NOMO-1 (cell line): ENCODE measurements at regions not wholly inside any gene's neighbourhood (a gene's known extent, or its start where the extent isn't known, plus 50 kb on each side); places are given as distances from the start of the nearest gene placed in this dataset.
"Not testable (repeated sequence)": the region's sequence is repeated elsewhere in the genome, so short reads cannot be mapped to it uniquely, and the experiment has no call there.

Experiments
- DNase-seq, 2 experiments: peaks; one replicate each; lab custom pipeline; 2025; ENCODE audit not compliant: unreplicated experiment in 2 of 2; lab: John Stamatoyannopoulos, UW

GRCh38 chr2:239806276-239806675, 218.9 kb downstream of the NDUFA10 start:
- no peak for DNase-seq

DNA sequence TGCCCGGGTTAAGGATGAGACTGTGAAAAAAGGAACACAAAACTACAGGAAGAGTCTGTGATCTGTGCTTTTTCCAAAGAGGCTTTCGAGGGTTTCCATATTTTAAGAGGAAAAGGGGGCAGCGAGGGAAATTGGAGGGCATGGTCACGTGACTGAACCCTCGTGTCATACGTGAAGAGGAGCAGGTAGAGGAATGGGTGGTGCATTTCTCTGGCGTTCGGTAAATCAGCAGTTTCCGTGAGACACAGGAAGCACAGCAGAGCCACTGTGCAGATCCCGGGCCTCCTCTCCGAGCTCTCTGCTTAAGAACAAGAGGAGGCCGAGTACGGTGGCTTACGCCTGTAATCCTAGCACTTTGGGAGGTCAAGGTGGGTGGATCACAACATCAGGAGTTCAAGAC, 219.7 kb downstream of the NDUFA10 start:
- DNase-seq, result no peak

- DNase-seq, result no peak
Observed at GRCh38 chr2:239805043-239805329, 220.2 kb downstream of the NDUFA10 start.

GRCh38 chr2:239804161-239805042, 220.7 kb downstream of the NDUFA10 start:
- DNase-seq, result no peak

DNA sequence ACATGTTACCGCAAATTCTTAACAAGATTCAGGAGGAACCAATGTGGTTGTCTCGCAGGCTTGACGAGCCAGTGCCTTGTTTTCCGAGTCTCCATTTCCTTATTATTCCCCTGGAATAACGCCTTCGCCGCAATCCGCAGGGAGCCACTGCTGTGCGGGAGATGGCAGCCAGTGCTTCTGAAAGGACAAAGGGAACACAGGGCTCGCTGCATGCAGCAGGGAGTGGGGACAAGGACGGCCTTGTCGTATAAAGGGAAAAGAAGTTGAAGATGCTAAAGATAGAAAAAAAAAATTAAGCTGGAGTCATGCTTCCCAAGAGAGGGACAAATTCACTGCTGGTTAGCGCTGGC, 221.4 kb downstream of the NDUFA10 start:
- no peak for DNase-seq

GRCh38 chr2:239803102-239803765, 221.9 kb downstream of the NDUFA10 start:
- no peak for DNase-seq

DNA sequence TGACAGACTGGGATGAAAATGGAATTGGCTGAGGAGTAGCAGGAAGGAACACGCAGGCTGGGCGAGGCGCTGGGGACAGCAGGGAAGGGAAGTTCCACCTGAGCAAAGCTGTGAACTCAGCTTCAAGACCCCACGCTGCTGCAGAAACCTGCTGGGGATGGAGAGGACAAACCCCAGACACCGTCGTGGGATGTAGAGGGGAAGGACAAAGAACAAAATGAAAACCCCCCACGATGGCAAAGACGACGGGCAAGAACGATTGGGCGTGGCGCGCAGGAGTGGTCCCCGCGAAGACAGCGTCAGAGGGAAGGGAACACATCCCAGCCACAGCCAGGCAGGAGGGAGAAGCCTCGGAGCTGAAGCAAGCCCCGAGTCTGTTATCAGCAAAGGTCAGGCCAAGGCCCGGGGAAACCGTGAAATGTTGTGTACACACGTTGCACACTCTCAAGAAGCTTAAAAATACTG, 222.9 kb downstream of the NDUFA10 start:
- DNase-seq, result no peak

GRCh38 chr2:239801404-239802184, 223.5 kb downstream of the NDUFA10 start:
- no peak for DNase-seq

DNA sequence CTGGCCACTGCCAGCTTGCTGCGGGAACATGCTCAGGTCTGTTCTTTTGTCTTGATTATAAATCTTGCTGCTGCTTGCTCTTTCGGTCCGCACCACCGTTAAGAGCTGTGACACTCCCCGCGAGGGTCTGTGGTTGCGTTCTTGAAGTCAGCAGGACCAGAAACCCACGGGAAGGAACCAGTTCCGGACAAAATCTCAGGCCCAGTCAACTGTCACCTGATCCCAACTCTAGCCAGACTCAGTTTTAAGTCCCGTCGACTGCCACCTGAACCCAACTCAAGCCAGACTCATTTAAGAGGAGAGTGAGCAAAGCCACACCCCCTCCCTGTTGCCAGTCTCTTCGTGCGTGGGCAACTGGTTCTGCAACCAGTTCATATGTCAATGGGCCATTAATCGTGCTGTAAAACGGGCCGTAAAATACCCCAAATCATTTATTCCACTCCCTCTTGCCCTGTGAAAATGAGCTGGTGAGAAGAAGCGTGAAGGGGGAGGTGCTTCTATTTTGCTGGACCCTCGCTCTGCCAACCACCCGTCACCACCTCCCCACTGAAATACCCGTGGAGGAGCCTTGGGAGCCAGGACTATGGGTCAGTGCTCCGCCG, 224.3 kb downstream of the NDUFA10 start:
- no peak for DNase-seq

DNA sequence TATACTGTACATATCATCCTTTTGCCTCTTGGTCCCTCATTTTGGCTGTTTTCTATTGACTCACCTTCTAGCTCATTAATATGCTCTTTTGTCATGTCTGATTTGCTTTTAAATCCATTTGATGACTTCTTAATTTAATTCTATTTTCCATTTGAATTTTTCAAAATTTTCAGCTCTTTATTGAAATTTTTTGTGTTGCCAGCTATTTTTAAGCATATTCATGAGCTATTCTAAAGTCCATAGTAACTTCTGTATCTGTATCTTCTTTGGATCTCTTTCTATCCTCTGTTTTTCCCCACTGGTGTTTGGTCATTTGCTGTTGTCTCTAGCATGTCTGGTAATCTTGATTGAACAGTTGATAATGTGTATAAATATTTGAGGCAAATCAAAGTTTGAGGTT, 227.8 kb downstream of the NDUFA10 start:
- no peak for DNase-seq

DNA sequence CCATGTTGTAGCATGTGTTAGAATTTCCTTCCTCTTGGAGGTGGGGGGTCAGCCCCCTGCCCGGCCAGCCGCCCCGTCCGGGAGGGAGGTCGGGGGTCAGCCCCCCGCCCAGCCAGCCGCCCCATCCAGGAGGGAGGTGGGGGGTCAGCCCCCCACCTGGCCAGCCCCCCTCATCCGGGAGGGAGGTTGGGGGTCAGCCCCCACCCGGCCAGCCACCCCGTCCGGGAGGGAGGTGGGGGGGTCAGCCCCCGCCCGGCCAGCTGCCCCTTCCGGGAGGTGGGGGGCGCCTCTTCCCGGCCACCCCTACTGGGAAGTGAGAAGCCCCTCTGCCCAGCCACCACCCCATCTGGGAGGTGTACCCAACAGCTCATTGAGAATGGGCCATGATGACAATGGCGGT, 229.4 kb downstream of the NDUFA10 start:
- not testable (repeated sequence) for DNase-seq

- DNase-seq, result no peak
Observed at GRCh38 chr2:239793836-239794235, 231.3 kb downstream of the NDUFA10 start.

DNA sequence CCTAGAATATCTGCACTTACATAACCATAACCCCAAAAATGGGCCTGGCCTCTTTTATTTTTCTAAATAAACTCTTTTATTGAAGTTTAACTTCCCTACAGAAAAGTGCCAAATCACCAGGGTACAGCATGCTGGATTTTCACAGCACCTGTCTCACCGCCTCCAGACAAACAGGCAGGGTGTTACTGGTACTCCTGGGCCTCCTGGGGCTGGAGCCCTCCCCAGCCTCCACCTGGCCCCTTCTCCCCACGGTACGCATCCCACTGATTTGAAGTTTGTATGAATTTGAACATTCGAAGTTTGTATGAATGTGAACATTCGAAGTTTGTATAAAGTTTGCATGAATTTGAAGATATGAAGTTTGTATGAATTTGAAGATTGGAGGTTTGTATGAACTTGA, 232.1 kb downstream of the NDUFA10 start:
- DNase-seq, result no peak

DNA sequence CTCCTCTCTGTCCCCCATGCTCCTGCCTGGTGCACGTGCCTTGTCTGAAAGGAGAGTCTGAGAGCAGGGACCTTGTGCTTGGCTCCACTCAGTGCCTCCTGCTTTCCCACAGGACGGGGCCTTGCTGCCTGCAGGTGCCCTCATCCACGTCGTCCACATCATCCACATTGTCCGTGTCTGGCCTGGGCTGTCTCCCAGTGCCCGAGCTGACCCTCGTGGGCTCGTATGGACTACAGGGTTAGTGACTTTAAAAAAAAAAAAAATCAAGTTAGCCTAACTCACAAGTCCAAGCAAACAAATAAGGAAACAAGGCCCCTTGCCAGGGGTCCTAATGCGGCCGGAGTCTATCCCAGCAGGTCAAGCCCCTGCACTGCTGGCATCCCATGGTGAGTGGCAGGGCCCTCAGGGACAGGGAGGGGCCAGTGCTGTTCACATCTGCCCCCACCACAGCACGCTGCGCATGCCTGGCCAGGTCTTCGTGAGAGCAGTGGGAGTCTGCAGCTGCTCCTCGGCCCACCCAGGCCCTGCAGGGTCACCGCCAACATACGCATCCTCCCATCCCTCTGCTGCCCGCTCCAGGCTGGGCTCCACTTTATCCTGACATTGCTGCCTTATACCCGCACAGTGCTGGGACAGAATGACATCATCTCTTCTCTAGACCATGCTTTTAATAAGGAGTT, 232.6 kb downstream of the NDUFA10 start:
- DNase-seq, result no peak

DNA sequence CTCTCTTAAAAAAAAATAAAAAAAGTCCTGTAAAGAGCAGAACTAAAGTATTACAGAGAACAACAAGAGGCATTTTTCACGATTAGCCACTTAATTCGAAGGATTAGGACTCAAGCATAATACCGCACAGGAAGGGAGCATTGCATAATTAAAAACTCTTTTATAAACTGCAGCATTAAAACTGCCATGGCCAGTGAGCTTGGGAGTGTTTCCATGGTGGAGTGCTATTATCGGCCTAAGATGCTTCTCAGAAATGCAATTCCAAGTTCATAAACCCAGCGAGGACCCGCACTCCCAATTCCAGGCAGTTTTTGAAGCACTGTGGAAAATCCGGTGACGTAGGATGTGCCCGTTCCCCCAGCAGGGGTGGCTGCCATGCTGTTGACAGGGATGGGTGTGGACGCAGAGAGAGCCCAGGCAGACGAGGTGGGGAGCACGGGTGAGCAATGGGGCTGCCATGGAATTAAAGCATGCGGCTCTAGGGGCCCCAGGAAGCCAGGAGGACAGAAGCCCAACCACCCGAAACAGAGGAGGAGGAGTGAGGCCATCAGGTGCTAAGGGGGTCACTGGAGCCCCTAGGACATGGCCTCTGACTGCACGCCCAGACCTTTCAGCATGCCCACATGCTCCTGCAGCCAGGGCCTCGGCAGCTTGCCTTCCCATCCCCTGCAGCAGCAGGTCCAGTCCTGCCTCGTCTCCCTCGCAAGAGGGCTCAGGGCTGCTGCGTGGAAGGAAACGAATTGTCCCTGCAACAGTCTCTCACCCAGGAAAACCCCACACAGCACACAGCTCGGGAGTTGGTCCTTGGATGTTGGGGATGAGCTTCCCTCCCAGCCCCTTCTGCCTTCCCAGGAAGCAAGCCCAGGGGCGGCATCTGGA, 233.4 kb downstream of the NDUFA10 start:
- DNase-seq, result no peak

GRCh38 chr2:239790721-239791120, 234.4 kb downstream of the NDUFA10 start:
- DNase-seq, result no peak

DNA sequence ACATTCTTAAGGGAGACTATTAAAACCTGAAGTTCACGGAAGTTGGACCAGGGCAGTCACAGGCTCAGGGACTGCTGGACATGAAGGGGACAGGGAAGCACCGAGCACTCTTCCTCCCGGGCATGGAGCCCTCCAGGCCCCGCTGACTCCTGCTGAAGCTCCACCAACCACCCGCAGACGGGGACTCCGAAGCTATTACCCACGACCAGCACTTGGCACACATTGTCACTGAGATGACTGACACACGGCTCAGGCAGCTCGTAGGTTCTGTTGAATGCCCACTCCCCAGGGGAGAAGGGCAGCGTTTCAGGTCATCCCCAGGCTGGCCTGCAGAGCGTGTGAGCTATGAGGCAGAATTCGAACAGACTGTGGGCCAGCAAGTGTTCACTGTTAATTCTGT, 234.8 kb downstream of the NDUFA10 start:
- DNase-seq, result no peak

DNA sequence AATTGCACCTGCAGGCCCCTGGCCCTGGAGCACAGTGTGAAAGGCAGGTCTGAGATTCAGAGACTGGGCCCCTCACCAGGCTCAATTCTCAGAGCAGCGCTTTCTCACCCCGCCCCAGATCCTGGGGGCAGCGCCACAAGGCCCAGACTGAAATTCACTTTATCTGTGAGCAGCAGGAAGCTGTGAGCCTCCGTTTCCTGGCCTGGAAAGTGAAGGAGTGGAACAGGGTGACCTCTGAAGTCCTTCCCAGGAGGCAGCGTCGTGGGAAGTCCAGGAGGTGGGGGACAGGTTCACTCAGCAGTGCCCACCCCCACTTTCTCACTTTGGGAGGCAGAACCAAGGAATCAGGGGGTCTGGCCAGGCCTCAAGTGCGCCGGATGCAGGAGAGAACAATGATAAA, 235.4 kb downstream of the NDUFA10 start:
- DNase-seq, result no peak

- no peak for DNase-seq
Observed at GRCh38 chr2:239788576-239789098, 236.5 kb downstream of the NDUFA10 start.
